Umbilical cord (tissue), 1 donor: ENCODE measurements at regions not wholly inside any gene's neighbourhood (a gene's known extent, or its start where the extent isn't known, plus 50 kb on each side); places are given as distances from the start of the nearest gene placed in this dataset.
"Not testable (repeated sequence)": the region's sequence is repeated elsewhere in the genome, so short reads cannot be mapped to it uniquely, and the experiment has no call there.

Experiments
- DNase-seq: peaks from one replicate; pipeline ENCODE4 v3.0.0-alpha.2; 2015; ENCODE audit warnings: low spot score

DNA sequence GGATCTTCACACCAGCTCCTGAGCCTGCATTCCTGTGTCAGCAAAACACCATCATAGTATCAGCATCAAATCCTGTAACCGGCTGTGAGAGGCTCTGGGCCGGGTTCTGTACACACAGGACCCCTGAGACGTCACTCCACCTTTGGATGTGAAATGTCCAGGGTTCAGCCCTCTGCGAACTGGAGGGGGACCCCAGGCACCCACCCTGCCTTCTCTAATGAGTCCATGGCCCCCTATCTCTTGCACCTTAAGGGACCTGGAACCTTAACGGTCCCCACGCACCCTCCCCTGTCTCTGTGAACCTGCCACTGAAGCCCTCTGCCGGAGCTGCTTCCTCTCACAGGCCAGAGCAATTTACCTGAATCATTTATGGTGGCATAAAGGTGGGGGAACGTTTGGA lies 257.8 kb downstream of the NPHP4 start:
- no peak for DNase-seq

GRCh38 chr1:5733596-5733995 lies 258.6 kb downstream of the NPHP4 start:
- DNase-seq = no peak

DNA sequence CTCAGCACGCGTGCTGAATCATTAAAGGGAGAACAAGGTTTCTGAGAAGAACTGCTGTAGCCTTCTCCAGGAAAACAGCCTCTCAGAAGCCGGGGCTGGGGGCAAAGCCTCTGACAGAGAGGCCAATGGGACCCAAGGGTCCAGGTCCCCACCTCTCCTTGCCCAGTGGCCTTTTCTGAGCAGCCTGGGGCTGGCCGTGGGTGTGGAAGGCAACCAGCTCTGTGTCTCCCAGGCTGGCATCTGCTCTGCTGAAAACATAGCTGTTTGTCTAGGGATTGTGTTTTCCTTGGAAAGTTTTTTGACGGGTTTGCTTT lies 261.2 kb downstream of the NPHP4 start:
- DNase-seq = no peak

DNA sequence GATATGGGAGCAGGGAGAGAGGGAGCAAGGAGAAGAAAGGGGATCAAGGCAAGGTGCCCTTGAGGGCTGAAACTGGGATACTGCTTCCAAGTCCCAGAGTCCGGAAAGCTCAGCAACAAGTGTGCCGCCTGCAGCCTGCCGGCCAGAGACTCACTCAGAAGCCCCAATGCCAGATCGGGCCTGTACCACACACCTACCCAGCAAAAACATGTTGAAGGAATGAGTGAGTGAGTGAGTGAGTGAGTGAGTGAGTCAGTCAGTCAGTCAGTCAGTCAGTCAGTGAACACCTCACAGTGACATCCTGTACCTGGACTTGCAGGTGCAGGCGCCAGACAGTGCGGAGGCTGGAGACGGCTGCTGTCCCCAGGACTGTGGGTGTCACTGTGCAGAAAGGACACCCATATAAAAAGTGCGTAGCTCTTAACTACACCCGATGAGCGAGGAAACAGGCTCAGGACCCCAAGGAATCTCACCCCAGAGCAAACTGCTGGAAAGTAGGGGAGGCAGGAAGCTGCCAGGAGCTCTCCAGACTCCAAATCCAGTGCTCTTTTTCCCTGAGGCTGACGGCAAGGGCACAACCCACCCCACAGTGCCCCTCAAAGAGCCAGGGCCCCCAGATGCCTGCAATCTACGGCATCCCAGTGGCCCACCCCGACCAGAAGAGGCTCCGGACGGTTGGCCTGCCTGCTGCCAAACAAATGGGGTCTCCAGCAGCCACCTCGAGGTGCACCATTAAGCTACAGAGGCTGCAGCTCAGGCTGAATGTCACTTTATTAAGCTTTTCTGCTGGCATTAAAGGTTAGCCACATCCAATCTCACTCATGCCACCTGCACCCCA lies 261.7 kb downstream of the NPHP4 start:
- DNase-seq = no peak

- DNase-seq = no peak
Measured at GRCh38 chr1:5729636-5730145, 262.5 kb downstream of the NPHP4 start.

DNA sequence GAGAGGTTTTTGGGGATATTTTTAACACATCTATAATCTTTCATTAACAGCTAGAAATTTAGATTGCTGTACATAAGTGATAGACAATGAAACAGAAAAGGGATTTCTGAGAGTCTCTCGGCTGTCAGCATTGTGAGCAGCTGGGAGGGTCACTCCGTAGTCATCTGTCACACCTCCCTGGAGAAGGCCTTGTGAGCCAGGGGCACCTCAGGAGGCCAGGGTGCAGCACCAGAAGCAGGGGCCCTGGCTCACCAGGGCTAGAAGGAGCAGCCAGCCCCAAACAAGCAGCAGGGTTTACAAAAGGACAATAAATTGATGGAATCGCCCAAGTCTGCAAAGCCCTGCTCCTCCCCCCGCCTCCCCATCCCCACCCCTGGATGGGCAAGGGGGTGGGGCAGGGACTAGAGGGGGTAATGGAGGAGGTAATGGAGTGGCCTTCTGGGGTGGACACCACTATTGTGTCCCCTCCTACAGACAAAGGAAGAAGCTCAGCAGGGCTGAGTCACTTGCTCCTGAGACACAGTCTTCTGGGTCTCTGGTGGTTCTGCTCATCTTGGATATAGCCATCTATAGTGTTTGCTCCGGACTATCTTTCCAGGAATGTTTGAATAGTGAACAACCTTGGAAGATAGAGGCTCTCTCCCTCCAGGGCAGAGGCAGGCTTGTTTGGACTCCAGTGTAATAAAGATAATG lies 263.4 kb downstream of the NPHP4 start:
- no peak for DNase-seq

DNA sequence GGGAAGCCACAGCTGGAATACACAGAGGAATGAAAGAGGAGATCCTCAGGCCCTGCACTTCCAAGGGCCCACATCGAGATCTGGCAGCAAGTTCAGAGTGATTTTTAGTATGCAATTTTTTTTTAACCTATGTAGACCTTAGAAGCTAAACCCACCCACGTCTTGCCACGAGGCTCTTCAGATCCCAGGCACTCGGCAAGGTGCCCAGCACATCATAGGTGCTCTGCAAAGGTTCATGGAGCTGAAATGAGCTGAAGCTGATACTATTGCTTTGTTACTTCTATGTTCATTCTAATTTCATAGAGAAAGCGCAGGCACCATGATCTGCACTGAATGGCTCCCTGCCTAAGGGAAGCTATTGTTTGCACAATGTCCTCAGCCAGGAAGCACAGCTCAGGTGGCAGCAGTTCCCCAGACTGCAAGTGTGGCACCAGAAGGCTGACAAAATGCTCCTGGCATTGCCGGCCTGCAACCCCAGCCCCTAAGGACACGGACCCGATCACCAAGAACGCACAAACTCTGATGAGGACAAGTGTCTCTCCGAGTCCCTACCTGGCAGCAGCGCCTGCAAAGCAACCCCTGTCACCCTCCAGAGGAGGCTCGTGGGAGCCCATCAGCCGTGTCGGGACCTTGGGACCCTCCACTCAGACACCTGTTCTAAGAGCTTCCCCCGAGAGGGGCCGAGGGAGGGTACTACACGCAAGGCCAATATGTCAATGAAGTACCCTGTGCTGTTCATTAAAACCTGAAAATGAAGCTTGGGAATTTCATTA lies 264.2 kb downstream of the NPHP4 start:
- DNase-seq = no peak

- no peak for DNase-seq
Measured at GRCh38 chr1:5727191-5727590, 265.0 kb downstream of the NPHP4 start.

- not testable (repeated sequence) for DNase-seq
Measured at GRCh38 chr1:5726586-5727184, 265.5 kb downstream of the NPHP4 start.

DNA sequence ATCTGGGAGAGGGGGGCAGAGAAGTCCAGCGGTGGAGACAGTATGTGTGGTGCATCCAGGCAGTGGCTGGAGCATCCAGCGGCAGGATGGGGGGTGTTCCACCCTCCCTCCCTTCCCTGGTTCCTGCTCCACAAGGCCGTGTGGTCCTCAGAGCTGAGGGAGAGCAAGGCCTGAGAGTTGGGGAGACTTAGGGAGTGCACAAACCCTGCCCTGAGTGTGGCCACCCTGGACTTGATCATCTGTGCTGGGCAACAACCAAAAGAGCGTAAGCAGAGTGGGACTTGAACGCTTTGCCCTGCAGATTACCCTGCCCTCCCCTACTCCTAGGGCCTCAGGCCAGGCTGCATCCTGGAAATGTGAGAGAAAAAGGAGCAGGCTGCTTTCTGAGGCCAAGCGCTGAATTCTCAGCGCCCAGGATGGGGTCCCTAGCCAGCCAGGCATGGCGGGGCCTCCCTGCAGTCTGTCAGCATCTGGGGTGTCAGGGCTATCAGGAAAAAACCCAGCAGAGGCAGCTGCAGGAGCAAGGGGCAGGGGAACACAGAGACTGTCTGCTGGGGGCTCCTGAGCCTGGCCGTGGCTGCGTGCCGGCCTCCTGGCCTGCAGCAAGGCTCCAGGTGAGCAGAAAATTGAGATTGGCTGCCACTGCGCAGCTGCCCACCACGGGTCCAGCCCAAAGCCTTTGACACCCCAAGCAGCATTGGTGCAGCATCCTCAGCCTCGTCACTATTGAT lies 266.2 kb downstream of the NPHP4 start:
- no peak for DNase-seq

GRCh38 chr1:5725406-5725805 lies 266.8 kb downstream of the NPHP4 start:
- no peak for DNase-seq

- no peak for DNase-seq
Measured at GRCh38 chr1:5724847-5725246, 267.4 kb downstream of the NPHP4 start.

- DNase-seq = no peak
Measured at GRCh38 chr1:5722635-5723164, 269.5 kb downstream of the NPHP4 start.

- DNase-seq = no peak
Measured at GRCh38 chr1:5721634-5722215, 270.5 kb downstream of the NPHP4 start.

DNA sequence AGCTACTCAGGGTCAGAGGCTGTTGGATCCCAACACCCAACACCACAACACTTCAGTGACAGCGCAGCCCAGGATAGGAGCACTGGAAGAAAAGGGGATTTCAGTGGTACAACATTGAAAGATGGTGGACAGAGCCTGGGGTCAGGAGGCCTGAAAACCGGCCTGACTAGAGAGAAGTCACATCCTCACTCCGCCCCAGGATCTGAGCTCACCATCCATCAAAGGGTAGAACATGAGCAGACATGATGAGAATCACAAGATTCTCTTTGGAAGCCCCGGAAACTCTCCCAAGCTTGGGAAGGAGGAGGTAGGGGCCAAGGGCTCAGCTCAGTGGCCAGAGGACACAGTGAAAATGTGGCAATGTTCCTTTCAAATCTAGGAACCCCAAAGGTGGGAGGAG lies 271.3 kb downstream of the NPHP4 start:
- DNase-seq = no peak

- DNase-seq = no peak
Measured at GRCh38 chr1:5720484-5720883, 271.7 kb downstream of the NPHP4 start.

DNA sequence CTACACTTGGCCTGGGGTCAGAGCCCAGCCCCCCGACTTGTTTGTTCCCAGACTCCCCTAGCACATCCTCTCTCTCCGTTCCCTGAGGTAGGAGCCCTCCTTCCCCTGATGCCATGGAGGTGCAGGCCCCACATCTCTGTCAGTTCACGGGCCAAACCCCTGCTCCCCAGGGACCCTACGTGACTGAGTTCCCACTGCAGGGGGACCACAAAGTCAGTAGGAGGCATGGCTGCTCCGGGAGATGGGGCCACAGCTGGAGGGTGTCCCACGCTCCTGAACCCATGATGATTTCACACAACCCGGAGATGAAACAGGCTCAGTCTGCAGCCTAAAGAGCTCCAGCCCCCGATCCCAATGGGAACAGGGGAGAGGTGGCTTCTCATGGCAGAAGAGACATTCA lies 272.2 kb downstream of the NPHP4 start:
- no peak for DNase-seq

DNA sequence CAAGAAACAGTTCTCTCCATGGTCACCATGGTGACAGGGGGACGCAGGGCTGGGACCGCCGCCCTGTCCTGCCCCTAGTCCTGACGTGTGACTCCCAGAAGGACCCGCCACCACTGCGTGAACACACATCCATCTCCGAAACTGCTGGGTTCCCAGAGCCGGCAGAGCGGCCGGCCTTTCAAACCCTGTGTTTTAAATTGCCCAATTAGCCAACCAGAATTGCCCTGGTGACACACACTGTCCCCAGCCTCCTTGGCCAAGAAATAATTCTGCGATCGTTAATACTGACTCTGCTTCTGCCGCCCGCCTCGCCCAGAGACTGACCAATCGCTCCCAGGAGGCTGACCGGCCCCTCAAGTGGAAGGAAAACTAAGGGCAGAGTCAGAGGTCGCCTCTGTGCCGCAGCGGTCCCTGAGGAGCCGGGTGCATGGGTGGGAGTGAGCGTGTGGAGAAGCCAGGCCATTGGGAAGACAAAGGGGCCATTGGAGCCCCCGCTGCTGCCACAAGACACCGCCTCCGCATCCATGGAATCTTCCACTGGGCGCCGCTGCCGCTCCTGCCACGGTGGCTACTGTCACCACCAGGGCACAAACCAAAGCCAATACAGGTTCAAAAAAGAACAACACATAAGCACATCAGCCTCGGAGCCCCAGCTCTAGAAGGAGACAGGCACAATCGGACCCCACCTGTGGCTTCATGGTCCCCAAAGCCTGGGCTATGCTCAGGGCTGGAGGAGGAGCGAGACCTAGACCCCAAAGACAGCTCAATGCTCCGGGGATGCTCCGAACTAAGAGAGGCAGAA lies 273.2 kb downstream of the NPHP4 start:
- DNase-seq = no peak

DNA sequence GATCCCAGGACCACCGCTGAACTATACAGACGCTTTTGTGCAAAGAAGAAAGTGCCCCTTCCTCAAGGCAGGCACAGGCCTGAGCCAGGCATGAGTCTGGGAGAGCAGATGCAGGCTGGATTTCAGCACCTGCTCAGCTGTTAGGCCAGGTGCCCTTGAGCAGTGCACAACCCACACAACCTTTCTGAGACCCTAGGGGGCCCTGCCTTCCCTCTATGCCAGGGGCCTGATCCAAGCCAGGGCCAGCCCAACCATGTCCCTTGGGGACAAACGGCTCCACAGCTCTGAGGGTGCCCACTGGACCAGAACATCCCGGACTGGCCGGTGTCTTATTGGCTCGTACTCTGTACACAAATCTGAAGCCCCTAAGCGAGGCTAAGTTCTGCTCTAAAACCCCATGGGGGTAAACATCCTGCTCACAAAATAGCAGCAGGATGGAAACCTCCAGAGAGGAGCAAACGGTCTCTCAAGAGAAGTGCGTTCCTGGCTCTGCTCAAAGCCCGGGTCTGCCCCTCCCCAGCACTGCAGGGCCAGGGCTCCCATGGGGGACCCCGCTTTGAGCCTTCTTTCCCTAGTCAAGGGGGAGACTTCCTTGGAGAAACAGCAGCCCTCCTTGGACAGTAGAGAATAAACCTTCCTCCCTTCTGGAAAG lies 275.1 kb downstream of the NPHP4 start:
- no peak for DNase-seq
